ENCODE measurements at regions not wholly inside any gene's neighbourhood (a gene's known extent, or its start where the extent isn't known, plus 50 kb on each side); places are given as distances from the start of the nearest gene placed in this dataset.

- TF ChIP-seq YY1 (IDR thresholded peaks at IDR 0.05; ENCODE audit: low read depth) (no peak), RAD21 (IDR thresholded peaks at IDR 0.05; ENCODE audit: low read depth) (no peak), ZBTB7A (IDR thresholded peaks at IDR 0.05; ENCODE audit: low read depth) (no peak), TAF1 (IDR thresholded peaks at IDR 0.05; ENCODE audit: low read depth) (no peak), NFIC (IDR thresholded peaks at IDR 0.05) (no peak), EP300 (IDR thresholded peaks at IDR 0.05; ENCODE audit: borderline replicate concordance) (no peak), FOXM1 (IDR thresholded peaks at IDR 0.05; ENCODE audit: borderline replicate concordance, low read depth) (no peak), TCF12 (IDR thresholded peaks at IDR 0.05; ENCODE audit: low read depth) (no peak), CEBPB (IDR thresholded peaks at IDR 0.05) (no peak), EGR1 (IDR thresholded peaks at IDR 0.05) (no peak)
- TF ChIP-seq, protein P1, sequence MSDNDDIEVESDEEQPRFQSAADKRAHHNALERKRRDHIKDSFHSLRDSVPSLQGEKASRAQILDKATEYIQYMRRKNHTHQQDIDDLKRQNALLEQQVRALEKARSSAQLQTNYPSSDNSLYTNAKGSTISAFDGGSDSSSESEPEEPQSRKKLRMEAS (IDR thresholded peaks at IDR 0.05) = no peak
- TF ChIP-seq, protein P2, sequence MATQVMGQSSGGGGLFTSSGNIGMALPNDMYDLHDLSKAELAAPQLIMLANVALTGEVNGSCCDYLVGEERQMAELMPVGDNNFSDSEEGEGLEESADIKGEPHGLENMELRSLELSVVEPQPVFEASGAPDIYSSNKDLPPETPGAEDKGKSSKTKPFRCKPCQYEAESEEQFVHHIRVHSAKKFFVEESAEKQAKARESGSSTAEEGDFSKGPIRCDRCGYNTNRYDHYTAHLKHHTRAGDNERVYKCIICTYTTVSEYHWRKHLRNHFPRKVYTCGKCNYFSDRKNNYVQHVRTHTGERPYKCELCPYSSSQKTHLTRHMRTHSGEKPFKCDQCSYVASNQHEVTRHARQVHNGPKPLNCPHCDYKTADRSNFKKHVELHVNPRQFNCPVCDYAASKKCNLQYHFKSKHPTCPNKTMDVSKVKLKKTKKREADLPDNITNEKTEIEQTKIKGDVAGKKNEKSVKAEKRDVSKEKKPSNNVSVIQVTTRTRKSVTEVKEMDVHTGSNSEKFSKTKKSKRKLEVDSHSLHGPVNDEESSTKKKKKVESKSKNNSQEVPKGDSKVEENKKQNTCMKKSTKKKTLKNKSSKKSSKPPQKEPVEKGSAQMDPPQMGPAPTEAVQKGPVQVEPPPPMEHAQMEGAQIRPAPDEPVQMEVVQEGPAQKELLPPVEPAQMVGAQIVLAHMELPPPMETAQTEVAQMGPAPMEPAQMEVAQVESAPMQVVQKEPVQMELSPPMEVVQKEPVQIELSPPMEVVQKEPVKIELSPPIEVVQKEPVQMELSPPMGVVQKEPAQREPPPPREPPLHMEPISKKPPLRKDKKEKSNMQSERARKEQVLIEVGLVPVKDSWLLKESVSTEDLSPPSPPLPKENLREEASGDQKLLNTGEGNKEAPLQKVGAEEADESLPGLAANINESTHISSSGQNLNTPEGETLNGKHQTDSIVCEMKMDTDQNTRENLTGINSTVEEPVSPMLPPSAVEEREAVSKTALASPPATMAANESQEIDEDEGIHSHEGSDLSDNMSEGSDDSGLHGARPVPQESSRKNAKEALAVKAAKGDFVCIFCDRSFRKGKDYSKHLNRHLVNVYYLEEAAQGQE (IDR thresholded peaks at IDR 0.05; ENCODE audit: low read depth) = no peak
- TF ChIP-seq, protein P3, sequence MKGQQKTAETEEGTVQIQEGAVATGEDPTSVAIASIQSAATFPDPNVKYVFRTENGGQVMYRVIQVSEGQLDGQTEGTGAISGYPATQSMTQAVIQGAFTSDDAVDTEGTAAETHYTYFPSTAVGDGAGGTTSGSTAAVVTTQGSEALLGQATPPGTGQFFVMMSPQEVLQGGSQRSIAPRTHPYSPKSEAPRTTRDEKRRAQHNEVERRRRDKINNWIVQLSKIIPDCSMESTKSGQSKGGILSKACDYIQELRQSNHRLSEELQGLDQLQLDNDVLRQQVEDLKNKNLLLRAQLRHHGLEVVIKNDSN (IDR thresholded peaks at IDR 0.05) = no peak
Observed at GRCh38 chr12:14099994-14100393, 118.6 kb upstream of the GRIN2B start.

Data from Ishikawa (cell line).